ENCODE measurements at regions not wholly inside any gene's neighbourhood (a gene's known extent, or its start where the extent isn't known, plus 50 kb on each side); places are given as distances from the start of the nearest gene placed in this dataset.

- no peak for TF ChIP-seq CTCF (IDR thresholded peaks at IDR 0.05)
- TF ChIP-seq POLR2A (IDR thresholded peaks at IDR 0.05): no peak
These were observed 601.7 kb upstream of the ANO3 start for GRCh38 chr11:25730230-25730629.
